Stimulated activated CD4-positive, alpha-beta T cell treated with anti-CD3 and anti-CD28 coated beads, Interleukin-1b, Interleukin-23, amount 100 ng/mL, for 1 hour (primary cell): ENCODE measurements at regions not wholly inside any gene's neighbourhood (a gene's known extent, or its start where the extent isn't known, plus 50 kb on each side); places are given as distances from the start of the nearest gene placed in this dataset.

ENCODE experiments used
- DNase-seq, 2 donors: peaks; one replicate each; pipeline ENCODE4 v3.0.0-alpha.2; 2020; ENCODE audit warnings: low read depth in 2 of 2

- DNase-seq, result no peak
Measured at GRCh38 chr16:79864781-79865391, 264.3 kb upstream of the MAF start.

GRCh38 chr16:79864032-79864780 lies 263.7 kb upstream of the MAF start:
- DNase-seq, result no peak

DNA sequence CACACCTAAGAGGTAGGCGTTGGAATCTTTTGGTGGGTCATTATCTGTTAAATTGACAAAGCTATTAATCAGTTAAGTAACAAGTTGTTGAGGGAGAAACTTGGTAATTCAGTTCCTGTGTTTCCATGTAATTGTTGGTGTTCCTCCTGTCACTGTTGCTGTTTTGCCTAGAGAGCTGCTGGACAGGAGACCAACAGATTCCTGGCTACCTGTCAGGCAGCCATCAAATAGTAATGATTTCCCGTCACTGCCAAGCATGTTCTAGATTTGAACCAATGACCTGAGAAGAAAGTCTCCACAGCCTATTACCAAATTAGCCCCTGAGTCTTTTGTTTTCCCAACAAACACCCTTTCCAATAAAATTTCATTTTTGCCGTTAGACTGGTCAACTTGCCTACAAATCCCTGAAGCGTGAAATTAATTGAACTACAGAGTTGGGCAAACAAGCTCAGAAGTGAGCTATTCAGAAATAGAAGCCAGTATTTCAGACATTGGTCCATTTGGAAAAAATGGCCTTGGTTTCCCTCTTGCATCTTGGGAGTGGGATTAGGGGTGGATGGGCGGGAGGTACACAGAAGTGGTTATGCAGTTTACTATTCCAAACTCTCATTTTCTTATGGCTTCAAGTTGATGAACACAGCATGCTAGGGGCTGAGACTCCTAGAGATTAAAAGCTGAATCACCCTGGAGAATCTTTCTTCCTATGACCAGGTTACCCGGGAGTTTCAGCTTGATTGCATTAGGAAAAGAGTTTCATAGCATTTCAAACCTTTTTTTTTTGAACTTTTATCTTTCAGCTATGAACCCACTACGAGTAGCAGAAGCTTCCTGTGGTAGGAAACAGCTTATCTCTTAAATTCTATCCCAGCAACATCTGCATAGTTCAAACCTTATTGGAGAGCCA lies 262.8 kb upstream of the MAF start:
- DNase-seq, result no peak

DNA sequence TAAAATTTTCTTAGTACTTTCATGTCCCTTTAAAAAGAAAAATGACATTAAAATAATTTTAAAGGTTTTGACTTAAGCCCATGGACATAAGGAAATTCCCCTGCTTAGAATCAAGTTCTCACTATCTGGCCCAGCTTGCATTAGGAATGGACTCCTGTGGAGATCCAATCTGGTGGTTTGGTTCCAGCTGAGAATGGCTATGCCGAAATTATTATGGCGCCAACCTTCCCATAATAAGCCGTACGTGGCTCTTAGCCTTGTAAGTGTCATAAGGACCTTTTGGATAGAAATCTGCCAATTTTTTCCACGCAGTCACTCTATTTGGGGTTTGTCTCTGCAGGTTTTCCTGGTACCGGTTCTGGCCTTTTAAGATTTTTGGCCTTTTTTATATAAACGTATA lies 262.1 kb upstream of the MAF start:
- DNase-seq, result no peak

- no peak for DNase-seq
Measured at GRCh38 chr16:79856581-79856980, 256.0 kb upstream of the MAF start.

GRCh38 chr16:79850348-79850747 lies 249.8 kb upstream of the MAF start:
- DNase-seq, result no peak

DNA sequence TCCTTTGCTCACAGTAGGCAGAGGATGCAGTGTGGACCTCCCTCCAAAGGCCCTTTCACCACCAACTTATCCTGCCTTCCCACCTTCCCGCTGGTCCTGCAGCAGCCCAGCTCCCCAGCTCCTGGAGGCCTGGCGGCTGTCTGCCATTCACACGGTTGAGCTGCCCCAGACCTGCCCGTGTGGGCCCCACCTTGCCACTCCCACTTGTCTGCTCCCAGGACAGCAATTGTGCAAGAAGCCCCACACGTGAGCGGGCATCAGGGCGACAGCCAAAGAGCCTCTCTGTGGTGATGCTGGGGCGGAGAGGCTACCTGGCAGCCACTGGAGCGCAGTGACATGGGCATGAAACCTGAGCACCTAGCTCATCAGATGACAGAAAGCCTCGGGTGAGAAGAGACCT lies 248.6 kb upstream of the MAF start:
- DNase-seq, result no peak

- no peak for DNase-seq
Measured at GRCh38 chr16:79848719-79849118, 248.2 kb upstream of the MAF start.

DNA sequence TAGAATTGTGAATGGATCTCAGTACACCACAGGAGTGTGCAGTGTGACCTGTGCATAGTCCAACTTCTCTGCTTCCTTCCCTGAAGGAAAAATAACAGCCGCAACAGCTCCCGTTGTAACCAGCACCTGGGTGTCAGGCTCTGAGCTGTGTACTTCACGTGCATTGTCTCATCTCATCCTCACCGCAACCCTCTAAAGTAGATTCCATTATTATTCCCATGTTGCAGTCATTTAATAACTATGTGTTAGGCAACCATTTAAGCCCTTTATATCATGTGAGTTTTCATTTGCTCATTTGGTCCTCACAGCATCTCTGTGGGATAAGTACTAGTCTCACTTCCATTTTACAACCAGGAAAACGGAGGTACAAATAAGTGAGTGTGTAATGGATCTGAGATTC lies 247.0 kb upstream of the MAF start:
- no peak for DNase-seq

GRCh38 chr16:79847101-79847500 lies 246.6 kb upstream of the MAF start:
- no peak for DNase-seq

GRCh38 chr16:79845734-79846135 lies 245.2 kb upstream of the MAF start:
- DNase-seq, result no peak

DNA sequence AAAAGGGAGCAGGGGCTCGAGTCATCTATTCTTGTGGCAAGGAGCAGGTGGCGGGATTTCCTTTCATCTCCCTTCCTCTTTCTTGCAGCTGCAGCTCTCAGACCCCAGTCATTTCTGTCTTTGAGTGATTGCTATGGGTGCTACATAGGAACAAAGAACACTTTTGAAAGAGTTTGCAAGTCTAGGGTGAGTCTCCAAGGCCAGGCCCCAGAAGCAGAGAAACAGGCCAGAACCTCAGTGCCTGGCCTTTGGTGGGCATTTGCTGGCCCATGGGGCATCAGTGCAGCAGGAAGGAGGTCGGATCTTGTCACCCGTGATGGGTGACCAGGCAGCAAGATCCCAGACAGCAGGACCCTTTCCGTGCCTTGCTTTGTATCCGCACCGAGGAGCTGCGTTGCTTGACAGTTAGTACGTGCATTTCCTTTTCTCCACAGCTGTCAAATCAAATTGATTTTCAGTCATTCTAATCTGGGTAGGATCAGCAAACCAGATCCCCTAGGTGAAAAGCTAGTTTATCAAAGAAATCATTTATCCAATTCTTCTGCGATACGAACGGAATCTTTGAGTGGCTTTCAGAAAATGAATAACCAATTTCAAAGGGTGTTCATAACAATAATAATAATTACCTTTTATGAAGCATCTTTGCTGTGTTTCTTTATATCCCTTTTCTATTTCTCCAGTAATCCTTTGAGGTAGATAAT lies 244.6 kb upstream of the MAF start:
- no peak for DNase-seq

DNA sequence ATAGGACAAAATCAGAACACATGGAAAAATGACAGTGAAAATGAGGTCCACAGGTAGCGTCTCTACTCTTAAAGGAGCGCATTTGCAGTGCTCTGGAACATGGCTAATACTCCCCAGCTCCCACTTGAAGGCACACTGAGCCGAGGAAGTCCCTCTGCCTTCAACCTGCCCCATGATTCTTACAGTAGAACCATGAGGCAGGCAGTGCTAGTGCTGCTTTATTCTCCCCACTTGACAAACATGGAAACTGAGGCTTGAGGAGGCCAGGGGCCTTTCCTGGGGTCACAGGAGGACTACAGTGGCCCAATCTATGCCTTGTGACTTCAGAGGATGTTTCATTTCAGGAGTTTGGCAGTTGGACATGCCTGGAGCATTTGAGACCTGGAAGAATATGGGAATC lies 244.1 kb upstream of the MAF start:
- no peak for DNase-seq

- DNase-seq, result no peak
Measured at GRCh38 chr16:79843631-79844043, 243.1 kb upstream of the MAF start.

DNA sequence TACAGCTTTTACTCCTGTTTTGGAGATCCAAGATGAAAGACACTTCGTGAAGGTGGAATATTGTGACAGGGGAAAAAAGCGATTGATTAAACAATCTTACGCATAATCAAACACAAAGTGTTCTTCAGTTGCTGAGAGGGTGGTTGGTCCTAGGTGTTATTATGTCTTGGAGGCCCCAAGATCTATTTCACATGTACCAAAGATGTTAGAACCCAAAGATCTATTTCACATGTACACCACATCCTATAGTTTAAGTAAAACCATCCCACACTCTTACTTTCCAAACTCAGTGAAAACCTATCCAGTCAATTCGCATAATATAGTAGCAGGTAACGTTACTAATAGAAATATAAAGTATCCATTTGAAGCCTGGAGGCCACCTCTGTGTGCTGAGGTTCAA lies 242.6 kb upstream of the MAF start:
- DNase-seq, result no peak

- DNase-seq, result no peak
Measured at GRCh38 chr16:79842197-79842596, 241.7 kb upstream of the MAF start.

DNA sequence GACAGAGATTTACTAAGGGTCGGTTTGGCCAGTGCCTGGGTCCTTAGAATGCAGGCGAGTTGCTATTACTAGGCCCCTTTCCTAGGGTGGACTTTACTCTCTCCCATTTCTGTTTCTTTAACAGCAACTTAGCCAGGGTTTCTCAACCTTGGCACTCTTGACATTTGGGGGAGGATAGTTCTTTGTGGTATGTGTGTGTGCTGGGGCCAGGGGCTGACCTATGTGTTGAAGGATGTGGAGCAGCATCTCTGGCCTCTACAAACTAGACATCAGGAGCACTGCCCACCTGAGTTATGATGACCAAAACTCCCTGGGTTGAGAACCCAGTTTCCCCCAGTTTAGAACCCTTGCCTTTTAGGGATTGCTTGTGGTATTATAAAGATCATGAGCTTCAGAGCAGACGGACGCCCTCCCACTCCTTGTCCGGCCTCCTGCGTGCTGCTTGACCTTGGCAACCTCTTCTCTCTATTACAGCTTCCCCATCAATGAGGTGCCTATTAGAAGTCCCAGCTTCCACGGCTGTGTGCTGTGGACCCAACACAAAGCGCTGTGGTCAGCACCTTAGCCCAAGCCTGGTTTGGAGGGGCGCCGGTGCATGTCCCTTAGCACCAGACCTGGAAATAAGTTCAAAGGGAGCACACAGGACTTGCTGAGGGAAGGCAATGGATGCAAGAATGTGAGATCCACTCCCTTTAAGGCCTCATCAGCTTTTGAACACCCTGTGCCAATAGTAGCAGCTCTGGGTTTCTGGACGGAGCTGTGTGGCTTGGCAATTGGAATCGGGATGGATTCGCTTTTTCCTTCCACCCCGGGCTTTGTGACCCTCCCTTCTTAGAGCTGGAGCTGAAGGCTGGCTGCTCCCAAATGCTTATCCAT lies 239.2 kb upstream of the MAF start:
- no peak for DNase-seq

- no peak for DNase-seq
Measured at GRCh38 chr16:79838496-79839259, 238.1 kb upstream of the MAF start.

- no peak for DNase-seq
Measured at GRCh38 chr16:79836144-79836543, 235.6 kb upstream of the MAF start.

GRCh38 chr16:79835194-79835593 lies 234.7 kb upstream of the MAF start:
- no peak for DNase-seq
